HG03064 (cell line): ENCODE measurements at regions not wholly inside any gene's neighbourhood (a gene's known extent, or its start where the extent isn't known, plus 50 kb on each side); places are given as distances from the start of the nearest gene placed in this dataset.
"Not testable (repeated sequence)": the region's sequence is repeated elsewhere in the genome, so short reads cannot be mapped to it uniquely, and the experiment has no call there.

ENCODE experiments used
- ATAC-seq: cut with Tn5 transposase; IDR thresholded peaks from one replicate; pipeline ENCODE4 v1.9.1; 2021; ENCODE audit warnings: low read depth; ENCODE audit not compliant: unreplicated experiment

GRCh38 chr5:71817891-71818290 lies 98.8 kb downstream of the CARTPT start:
- no peak for ATAC-seq

GRCh38 chr5:71821029-71821428 lies 102.0 kb downstream of the CARTPT start:
- no peak for ATAC-seq

- ATAC-seq, result not testable (repeated sequence)
Observed at GRCh38 chr5:71822065-71822464, 103.0 kb downstream of the CARTPT start.

- no peak for ATAC-seq
Observed at GRCh38 chr5:71825992-71826391, 106.9 kb downstream of the CARTPT start.

- ATAC-seq, result no peak
Observed at GRCh38 chr5:71828291-71829040, 109.4 kb downstream of the CARTPT start.

GRCh38 chr5:71829206-71829605 lies 110.1 kb downstream of the CARTPT start:
- ATAC-seq, result no peak

- ATAC-seq, result no peak
Observed at GRCh38 chr5:71830681-71831539, 111.8 kb downstream of the CARTPT start.

GRCh38 chr5:71832812-71833715 lies 114.0 kb downstream of the CARTPT start:
- ATAC-seq, result no peak

- no peak for ATAC-seq
Observed at GRCh38 chr5:71834601-71835000, 115.5 kb downstream of the CARTPT start.

- ATAC-seq, result no peak
Observed at GRCh38 chr5:71836084-71836483, 117.0 kb downstream of the CARTPT start.

- no peak for ATAC-seq
Observed at GRCh38 chr5:71836559-71837112, 117.6 kb downstream of the CARTPT start.

GRCh38 chr5:71838286-71838685 lies 119.2 kb downstream of the CARTPT start:
- ATAC-seq, result no peak

- no peak for ATAC-seq
Observed at GRCh38 chr5:71839096-71839884, 120.2 kb downstream of the CARTPT start.

- no peak for ATAC-seq
Observed at GRCh38 chr5:71841107-71841506, 122.0 kb downstream of the CARTPT start.

GRCh38 chr5:71843111-71843510 lies 124.0 kb downstream of the CARTPT start:
- ATAC-seq, result no peak

- no peak for ATAC-seq
Observed at GRCh38 chr5:71844862-71845261, 125.8 kb downstream of the CARTPT start.

GRCh38 chr5:71859515-71859914 lies 140.4 kb downstream of the CARTPT start:
- no peak for ATAC-seq

GRCh38 chr5:71860048-71860447 lies 141.0 kb downstream of the CARTPT start:
- ATAC-seq, result no peak

- ATAC-seq, result no peak
Observed at GRCh38 chr5:71861682-71862081, 142.6 kb downstream of the CARTPT start.

- no peak for ATAC-seq
Observed at GRCh38 chr5:71862087-71862486, 143.0 kb downstream of the CARTPT start.
